ENCODE measurements at regions not wholly inside any gene's neighbourhood (a gene's known extent, or its start where the extent isn't known, plus 50 kb on each side); places are given as distances from the start of the nearest gene placed in this dataset.

GRCh38 chr1:238619652-238620051 lies 728.9 kb upstream of the ZP4 start:
- TF ChIP-seq POLR2AphosphoS5 (IDR thresholded peaks at IDR 0.05; ENCODE audit: insufficient read depth in 1 of 2, low read depth in 1 of 2) (no peak), CTCF (IDR thresholded peaks at IDR 0.05) (no peak)

Measured in vagina (tissue), 2 donors.